ENCODE measurements at regions not wholly inside any gene's neighbourhood (a gene's known extent, or its start where the extent isn't known, plus 50 kb on each side); places are given as distances from the start of the nearest gene placed in this dataset.
A peak's percentile ranks its signal among the peaks of the same experiment; 100 is the strongest.
"Not testable (repeated sequence)": the region's sequence is repeated elsewhere in the genome, so short reads cannot be mapped to it uniquely, and the experiment has no call there.

DNA sequence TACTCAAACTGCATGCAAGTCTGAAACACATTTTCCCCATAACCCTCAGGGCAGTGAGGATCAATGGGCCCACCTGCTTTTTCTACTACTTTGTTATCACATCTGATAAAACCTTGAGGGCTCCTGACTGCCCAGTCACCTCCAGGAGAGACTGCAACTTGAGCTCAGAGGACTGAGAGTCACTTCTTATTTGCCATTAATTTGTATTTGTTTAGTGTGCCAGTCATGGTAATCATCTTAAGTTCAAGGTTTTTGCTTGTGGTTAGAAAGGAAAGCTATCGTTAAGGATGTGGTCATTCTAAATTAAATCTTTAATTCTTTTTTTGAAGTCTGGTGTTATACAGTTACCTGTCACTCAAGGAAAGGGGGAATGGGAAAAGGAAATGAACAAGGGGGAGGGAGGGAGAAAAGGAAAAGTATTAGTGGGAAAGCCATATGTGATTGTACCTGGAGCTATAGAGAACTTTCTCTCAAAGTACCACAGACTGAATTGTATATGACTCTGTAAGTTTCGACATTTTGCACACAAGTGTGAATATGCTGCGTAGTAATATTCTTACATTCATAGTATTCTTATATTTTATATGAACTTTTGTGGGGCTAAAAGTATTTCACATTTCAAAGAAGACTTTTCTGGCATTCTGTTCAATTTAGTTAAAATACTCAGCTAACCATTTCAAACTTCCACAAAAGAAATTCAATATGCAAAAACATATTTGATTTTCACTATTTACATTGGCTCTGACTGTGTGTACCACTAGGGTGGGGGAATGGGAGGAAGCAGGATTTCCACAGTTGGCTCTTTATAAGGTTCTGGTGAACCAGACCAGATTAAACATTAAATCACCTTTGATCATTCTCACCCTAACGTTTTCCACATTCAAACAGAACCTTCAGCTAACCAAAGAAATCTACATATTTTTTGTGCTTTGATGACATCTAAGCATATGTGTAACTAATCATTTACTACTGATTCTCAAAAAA, 166.5 kb upstream of the ATP11B start:
- no peak for DNase-seq (ENCODE audit: low spot score)

DNA sequence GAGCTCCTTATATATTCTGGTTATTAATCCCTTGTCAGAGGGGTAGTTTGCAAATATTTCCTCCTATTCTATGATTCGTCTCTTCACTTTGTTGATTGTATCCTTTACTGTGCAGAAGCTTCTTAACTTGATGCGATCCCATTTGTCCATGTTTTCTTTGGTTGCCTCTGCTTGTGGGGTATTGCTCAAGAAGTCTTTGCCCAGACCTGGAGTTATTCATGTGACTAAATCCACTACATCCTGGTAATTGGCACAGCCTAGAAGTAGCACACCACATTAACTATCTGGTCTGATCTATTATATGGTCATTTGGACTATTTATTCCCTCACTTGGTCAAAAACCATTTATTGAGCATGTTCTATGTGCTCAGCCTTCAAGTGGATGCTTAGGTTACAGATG, 164.8 kb upstream of the ATP11B start:
- no peak for DNase-seq (ENCODE audit: low spot score)

DNA sequence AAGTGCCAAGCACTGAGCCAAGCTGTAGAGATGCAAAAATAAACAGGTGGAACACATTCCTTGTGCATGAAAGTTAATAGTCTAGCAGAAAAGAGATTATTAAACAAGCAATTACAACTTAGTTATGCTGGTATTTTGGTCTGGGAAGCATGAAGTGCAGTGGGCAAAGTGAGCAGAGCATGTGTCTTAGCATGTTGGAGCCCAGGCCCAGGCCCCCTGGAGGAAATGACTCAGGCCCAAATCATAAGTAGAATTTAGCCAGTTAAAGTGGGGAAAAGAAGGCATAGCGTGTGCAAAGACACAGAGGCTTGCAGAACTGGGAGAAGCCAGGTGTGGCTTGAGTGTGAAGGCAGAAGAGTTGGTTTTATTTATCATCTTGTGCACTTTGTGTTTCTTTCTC, 163.8 kb upstream of the ATP11B start:
- DNase-seq (ENCODE audit: low spot score): no peak

DNA sequence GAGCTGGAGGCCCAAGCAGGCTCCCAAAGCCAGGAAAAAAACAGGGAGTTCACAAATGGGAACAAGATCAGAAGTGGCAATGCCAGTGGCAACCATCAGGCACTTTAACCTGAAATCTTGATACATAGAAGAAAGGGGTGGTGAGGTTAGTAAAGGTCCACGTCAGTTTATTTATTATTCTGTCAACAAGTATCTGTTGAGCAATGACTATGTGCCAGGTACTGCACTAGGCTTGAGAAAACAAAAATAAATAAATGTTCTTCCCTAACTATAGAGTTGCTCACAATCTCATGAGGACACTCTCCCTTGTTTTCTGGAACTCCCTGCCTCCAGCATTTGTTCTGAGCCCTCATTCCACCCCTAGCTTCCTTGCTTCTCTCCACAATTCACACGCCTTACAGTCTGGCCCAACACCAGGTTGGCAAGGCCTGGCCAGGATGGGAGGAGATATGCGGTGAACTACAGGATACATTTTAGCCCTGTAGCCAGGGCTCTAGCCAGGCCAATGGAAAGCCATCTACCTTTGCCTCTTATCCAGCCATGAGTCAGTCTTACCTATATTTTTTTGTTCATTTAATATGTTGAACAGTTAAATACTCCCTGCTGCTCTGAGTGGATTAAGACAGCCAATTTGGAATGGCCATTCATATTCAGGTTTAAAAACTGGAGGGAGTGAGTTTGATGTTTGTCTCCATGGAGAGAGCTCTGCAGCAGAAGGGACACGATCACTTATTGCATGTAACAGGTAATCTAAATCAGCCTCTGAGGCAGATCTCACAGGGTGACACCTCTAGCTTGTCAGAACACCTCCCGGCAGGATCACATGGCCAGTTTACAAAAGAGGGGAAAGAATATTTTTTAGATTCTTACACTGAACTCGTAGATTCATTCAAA, 161.9 kb upstream of the ATP11B start:
- no peak for DNase-seq (ENCODE audit: low spot score)

DNA sequence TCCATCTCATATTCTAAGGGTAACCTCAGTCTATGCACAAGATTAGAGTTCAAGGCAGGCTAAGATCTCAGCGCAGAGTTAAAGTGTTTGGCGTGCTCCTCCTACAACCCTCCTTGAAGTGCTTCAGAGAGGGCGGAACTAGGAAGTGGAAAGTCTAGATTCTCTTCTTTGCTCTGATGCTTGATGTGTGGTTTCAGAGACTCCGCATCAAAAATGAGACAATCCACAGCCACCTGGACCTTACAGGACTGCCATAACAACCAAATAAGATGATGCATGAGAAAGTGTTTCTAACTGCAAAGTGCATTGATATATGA, 161.3 kb upstream of the ATP11B start:
- DNase-seq (ENCODE audit: low spot score): no peak

DNA sequence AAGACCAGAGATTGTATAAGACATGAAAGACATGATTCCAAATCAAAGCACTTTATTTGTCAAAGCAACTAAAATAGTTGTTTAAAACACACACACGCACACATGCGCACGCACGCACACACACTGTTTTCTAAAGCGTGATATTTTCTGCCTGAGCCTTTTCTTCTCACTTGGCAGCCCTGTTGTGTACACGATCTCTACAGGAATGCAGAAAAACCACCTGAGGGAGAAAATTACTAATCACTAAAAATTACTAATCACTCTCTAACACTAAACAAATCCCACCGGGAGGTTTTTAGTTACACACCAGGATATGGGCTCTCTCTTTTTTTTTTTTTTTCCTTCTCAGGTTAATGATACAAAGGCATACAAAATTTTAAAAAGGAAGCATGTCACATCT, 160.1 kb upstream of the ATP11B start:
- DNase-seq (ENCODE audit: low spot score): no peak

DNA sequence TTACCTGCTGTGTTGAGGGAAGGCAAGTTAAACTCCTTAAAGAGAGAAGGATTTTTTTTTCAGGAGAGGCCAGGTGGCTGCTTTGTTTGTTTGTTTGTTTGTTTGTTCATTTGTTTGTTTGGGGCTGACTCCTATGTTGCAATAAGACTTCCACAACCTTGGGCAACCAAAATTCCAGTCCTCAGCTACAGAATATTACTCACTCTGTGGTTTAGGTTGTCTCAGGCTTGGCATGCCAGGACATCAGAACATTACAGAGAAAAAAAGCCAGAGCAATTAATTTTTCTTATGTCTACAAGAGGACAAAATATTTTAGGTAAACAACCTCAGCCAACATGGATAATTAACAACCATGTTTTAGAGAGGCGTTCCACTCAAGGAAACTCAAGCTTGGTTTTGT, 156.7 kb upstream of the ATP11B start:
- DNase-seq (ENCODE audit: low spot score): no peak

DNA sequence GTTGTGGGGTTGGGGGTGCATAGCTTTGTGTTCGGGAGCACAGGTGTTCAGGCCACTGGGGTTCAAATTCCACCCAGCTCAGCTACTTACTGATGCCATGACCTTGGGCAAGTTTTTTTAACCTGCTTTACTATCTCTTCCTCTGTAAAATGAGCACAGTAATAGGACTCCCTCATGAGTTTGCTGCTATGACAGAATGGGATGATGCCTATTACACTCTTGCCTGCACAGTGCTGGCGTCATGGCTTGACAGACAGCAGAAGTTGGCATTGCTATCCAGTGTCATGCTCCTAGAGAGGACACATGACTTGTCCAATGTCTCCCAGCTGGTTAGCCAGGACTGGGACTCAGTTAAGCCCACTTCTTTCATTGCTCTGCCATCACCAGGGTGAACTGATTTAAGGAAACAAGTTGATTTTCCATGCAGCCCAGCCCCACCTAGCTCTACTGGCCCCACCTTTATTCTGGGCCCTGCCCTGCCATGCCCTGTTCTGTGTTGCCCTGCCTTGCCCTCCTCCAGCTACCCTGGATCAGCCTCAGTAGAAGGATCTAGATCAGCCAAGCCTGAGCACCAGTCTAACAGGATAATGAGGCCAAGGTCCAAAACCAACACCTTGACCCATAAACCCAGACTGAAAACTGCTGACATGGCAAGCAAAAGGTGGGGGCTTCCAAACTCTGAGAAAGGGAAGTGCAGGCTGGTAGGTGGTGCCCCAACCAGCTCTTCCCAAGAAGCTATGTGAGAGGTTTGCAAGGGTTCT, 155.8 kb upstream of the ATP11B start:
- DNase-seq (ENCODE audit: low spot score): no peak

DNA sequence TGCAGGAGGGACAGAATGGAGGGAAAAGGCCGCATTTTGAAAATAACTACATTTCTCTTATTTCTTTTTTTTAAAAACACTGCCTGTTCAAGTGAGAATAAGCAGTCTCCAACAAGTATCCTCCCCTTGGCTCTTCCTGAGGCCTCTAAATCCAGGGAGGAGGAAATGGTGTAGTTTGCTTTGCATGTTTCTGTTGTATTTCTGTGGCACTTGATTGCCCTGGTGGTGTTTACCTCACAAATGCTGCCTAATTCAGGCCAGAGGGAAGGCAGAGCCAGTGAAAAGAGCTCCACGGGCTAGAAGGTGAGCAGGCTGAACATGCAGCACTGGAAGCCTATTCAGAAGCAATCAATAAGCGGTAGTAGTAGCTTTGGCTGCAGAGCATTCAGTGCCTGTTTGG, 149.3 kb upstream of the ATP11B start:
- DNase-seq (ENCODE audit: low spot score): no peak

DNA sequence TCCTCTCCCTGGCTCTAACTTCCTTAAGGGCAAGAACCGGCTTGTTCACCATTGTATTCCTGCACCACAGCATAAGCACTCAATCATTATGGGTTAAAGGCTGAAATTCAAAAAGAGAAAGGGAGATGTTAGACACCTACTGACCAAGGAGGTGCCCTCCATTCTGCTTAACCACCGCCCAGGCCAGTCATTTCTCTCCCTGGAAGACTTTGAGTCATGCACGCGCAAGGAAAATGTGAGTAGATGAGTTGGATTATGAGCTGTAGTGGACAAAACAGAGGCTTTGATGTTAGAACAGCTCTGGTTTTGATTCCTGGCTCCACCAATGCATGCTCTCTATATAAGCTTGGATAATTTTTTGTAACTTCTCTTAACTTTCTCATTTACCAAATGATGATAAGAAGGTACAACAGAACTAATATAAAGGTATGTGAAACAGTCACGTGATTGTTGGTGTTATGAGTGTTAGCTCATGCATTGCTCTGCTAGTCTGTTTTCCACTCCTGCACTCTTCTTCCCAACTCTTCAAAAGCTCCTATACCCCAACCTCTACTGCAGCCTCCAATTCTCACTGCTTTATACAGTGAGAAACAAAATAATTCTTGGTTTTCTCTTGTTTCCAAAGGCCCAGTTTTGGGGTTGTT, 148.4 kb upstream of the ATP11B start:
- no peak for DNase-seq (ENCODE audit: low spot score)

DNA sequence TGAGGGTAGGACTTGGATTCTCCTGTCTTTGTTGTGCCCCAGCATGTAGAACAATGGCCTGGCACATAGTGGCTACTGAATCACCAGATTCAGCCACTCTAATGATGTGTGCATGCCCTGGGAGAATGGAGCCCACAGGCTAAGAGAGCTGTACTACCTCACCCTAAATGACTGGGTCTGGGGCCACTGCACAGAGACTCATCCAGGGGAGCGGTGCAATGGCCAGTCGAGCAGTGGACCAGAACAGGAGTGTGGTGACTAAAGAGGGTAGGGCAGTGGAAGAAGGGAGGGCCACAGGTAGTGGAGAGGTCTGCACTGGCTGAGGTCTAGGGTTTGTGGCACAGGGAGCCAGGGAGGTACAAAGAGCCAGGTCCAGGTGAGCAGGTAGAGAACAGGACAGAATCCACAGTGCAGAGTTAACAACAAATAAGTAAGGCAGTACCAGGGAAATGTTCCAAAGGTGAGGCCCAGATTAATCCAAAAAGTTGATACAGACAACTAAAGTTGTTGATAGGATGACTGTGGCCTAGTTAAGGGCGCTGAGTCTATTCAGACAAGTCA, 142.7 kb upstream of the ATP11B start:
- no peak for DNase-seq (ENCODE audit: low spot score)

DNA sequence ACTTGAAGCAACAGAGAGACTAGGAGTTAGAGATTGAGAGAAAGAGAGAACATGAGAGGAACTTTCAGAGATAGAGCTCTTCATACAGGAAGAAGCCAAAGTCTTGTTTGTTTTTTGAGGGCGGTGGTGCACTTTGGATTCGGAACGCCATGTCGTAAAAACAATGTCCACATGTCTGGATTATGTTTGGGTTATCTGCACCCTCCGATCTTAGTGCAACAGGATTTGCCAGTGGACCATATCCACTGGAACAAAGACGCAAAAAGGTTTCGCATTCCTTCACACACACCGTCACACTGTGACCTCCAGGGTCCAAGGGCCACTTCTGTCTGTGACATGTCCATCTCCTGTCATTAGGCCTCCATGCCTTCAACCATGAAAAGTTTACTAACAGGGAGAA, 141.8 kb upstream of the ATP11B start:
- no peak for DNase-seq (ENCODE audit: low spot score)

DNA sequence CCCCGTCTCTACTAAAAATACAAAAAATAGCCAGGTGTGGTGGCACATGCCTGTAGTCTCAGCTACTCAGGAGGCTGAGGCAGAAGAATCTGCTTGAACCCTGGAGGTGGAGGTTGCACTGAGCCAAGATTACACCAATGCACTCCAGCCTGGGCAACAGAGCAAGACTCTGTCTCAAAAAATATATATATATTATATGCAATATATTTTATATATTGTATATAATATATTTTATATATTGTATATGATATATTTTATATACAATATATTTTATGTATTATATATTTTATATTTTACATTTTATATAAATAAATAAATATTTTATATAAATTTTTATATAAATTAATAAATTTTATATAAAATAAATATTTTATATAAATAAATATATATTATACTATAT, 140.2 kb upstream of the ATP11B start:
- not testable (repeated sequence) for DNase-seq (ENCODE audit: low spot score)

DNA sequence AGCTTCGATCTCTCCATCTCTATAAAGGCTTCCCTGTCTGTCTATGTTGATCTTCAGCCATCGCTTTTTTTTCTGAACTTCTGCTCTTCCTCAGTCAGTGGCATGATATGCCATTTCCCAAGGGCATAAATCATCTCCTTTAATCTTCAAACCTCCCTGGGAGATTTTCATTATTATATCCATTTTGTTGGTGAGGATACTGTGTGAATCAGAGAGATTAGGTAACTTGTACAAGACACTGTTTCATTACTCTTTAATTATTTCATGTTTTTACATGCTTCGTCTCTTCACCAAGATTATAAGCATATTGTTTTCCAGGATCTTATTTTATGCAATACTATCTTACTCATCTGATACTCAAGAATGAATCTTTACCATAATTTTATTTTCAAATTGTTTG, 124.8 kb upstream of the ATP11B start:
- no peak for DNase-seq (ENCODE audit: low spot score)

DNA sequence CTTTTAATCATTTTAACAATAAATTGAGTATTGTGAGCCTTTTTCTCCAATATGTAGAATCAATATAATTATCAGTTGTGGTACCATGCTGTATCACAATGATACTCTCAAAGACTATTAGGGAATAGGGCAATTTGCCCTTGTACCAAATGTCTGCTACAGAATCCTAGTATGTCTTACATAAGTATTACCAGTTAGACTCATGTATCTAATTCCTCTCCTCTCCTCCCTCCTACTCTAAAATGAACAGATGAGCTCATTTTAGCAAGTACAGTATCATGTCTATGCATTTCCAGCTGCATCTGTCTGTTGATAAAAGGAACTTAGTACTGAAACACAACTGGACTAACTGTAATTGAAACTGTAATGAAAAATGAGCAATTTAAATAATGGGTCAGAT, 124.3 kb upstream of the ATP11B start:
- DNase-seq (ENCODE audit: low spot score): no peak

DNA sequence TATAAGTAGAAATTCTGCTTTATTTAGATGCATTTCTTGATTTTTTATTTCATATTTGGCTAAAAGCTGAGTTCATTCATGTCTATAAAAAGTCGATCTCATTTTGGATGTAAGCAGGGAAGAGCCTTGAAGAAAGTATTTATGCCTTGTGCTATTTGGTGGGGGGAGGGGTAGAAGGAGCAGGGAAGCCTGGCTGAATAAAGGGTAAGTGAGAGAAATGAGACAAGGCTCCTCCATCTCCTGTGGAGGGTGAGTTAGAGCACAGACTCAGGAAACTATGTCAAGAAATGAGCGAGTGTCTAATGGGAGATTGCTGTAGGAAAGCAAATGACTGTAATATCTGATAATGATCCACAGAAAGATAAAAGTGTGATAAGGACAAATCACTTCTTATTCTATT, 121.8 kb upstream of the ATP11B start:
- DNase-seq (ENCODE audit: low spot score): no peak

DNA sequence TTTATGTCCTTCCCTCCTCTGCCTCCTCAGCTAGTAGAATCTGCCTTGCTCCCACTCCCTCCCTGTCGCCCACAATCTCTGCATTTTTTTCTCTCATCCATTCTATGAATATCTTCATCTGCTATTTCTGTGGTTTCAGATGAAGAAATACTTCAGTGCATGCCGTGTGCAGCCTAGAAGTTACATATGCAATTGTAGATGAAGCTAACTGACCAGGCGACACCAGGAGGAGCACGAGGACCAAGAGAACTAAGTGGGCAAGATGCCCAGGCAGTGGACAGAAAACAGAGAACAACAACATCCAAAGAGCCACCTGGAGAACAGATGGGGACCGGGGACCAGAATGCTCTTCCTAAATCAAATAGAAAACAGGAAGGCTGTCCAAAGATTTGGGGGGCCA, 121.4 kb upstream of the ATP11B start:
- DNase-seq (ENCODE audit: low spot score): no peak

DNA sequence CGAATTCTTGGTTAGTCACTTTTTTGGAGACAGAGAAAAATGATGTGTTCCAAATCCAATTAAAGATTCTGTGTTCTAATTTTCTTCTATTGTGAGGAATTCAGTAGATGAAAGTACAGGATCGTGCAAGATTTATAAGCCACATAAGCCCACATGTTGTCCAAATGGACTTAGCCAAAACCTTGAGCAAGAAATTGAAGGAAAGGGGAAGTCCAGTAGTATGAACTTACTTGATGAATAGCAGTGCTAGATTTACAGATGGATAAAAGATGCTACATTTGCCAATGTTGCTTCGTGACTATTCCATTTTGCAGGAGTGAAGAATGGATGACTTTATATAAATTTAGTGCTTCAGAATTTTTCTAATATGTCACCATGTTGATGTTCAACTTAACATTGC, 120.0 kb upstream of the ATP11B start:
- DNase-seq (ENCODE audit: low spot score): no peak

DNA sequence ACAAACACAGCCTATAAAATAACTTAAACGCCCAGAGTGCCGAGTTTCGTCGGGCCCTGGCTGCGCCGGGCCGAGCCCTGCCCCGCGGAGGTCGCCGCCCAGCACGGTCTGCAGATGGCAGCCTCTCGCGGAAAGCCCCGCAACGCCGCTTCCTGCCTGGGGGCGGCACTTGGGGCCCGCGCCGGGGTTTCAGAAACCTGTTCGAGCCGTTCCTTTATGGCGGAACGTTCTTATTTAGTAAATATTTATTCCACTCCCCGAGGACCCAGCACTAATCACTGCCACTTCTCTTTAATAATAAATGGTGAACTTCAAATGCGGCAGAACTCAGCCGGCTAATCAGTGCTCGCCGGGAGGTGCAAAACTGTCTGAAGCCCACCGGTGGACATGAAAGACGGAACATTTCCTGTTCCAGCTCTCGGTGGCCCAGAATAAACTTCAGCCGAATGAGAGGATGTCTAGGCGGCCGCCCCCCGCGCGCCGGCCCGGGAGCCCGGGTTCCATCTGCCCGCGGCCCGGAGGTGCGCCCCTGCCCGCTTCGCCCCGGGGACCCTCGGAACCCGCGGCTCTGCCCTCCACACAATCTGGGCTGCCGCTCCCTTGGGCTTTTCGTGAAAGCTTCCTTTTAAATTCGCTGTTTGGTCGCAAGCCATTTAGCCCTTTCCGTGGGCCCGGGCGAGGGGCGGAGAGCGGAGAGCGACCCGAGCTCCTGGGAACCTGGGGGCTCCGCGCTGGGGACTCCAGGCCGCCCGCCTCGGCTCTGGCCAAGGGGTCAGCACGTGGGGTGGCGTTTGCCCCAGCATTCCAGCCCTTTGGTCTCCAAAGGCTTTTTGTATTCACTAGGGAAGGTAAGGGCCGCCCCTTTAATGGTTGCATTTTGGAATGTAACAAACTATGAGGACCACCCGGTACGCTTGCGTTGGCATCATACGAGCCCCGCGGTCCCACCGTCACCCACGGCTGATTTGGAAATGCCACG, 110.8 kb upstream of the ATP11B start:
- DNase-seq (ENCODE audit: low spot score): peak; percentile 85

DNA sequence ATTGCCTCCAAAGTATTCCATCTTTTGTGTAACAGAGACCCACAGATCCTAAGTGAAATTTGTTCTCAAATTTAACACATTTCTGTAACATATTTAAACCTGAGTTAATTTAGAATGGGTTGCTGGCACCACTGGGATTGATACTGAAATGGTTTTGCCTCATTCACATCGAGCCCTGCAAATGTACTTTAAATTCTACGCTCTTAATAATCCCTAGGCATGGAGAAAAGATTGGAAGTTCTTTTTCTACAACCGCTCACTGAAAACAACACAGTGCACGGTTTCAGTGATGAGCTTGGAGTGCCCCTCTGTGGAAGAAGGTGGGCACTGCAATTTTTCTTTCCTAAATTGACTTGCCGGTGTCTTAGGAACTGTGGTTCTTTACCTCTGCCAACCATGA, 109.9 kb upstream of the ATP11B start:
- DNase-seq (ENCODE audit: low spot score): peak; percentile 86

All from NAMALWA (cell line).